ENCODE measurements at regions not wholly inside any gene's neighbourhood (a gene's known extent, or its start where the extent isn't known, plus 50 kb on each side); places are given as distances from the start of the nearest gene placed in this dataset.
"Not testable (repeated sequence)": the region's sequence is repeated elsewhere in the genome, so short reads cannot be mapped to it uniquely, and the experiment has no call there.

- Mint-ChIP-seq H3K36me3 (ENCODE audit: insufficient read depth) (no peaks in the 10 kb centered on the region), H3K27ac (ENCODE audit: low read depth) (no peak overlapping the region), H3K27me3 (no peaks in the 10 kb centered on the region), H3K4me3 (no peak overlapping the region), H3K4me1 (no peaks in the 10 kb centered on the region), H3K9me3 (peaks cover 12% of the 10 kb centered on the region)
- DNase-seq (ENCODE audit: low spot score in 2 of 2) = no peak
- ATAC-seq (replicated peaks; ENCODE audit: extremely low read depth, poor library complexity, severe bottlenecking) = no peak
These were observed 114.4 kb downstream of the ENC1 start for GRCh38 chr5:74526111-74526510.

GRCh38 chr5:74524767-74525166, 115.8 kb downstream of the ENC1 start:
- H3K27ac Mint-ChIP-seq (ENCODE audit: low read depth); DNase-seq (ENCODE audit: low spot score in 2 of 2); H3K4me1 Mint-ChIP-seq; H3K4me3 Mint-ChIP-seq; H3K36me3 Mint-ChIP-seq (ENCODE audit: insufficient read depth); ATAC-seq (replicated peaks; ENCODE audit: extremely low read depth, poor library complexity, severe bottlenecking); H3K27me3 Mint-ChIP-seq: not testable (repeated sequence)
- peaks cover 12% of the 10 kb centered on the region for H3K9me3 Mint-ChIP-seq

GRCh38 chr5:74523698-74524097, 116.8 kb downstream of the ENC1 start:
- not testable (repeated sequence) for H3K4me3 Mint-ChIP-seq; H3K36me3 Mint-ChIP-seq (ENCODE audit: insufficient read depth); H3K27ac Mint-ChIP-seq (ENCODE audit: low read depth); DNase-seq (ENCODE audit: low spot score in 2 of 2); H3K27me3 Mint-ChIP-seq; ATAC-seq (replicated peaks; ENCODE audit: extremely low read depth, poor library complexity, severe bottlenecking); H3K4me1 Mint-ChIP-seq
- peaks cover 12% of the 10 kb centered on the region for H3K9me3 Mint-ChIP-seq

GRCh38 chr5:74522838-74523237, 117.7 kb downstream of the ENC1 start:
- H3K9me3 Mint-ChIP-seq = peaks cover 12% of the 10 kb centered on the region
- not testable (repeated sequence) for DNase-seq (ENCODE audit: low spot score in 2 of 2); H3K27ac Mint-ChIP-seq (ENCODE audit: low read depth); ATAC-seq (replicated peaks; ENCODE audit: extremely low read depth, poor library complexity, severe bottlenecking); H3K27me3 Mint-ChIP-seq; H3K36me3 Mint-ChIP-seq (ENCODE audit: insufficient read depth); H3K4me1 Mint-ChIP-seq; H3K4me3 Mint-ChIP-seq

GRCh38 chr5:74521401-74521800, 119.1 kb downstream of the ENC1 start:
- H3K27ac Mint-ChIP-seq (ENCODE audit: low read depth) = no peak overlapping the region
- H3K36me3 Mint-ChIP-seq (ENCODE audit: insufficient read depth) = no peaks in the 10 kb centered on the region
- H3K4me3 Mint-ChIP-seq = no peak overlapping the region
- no peak for ATAC-seq (replicated peaks; ENCODE audit: extremely low read depth, poor library complexity, severe bottlenecking)
- H3K9me3 Mint-ChIP-seq = peaks cover 12% of the 10 kb centered on the region
- DNase-seq (ENCODE audit: low spot score in 2 of 2) = no peak
- no peaks in the 10 kb centered on the region for H3K27me3 Mint-ChIP-seq
- no peaks in the 10 kb centered on the region for H3K4me1 Mint-ChIP-seq

DNA sequence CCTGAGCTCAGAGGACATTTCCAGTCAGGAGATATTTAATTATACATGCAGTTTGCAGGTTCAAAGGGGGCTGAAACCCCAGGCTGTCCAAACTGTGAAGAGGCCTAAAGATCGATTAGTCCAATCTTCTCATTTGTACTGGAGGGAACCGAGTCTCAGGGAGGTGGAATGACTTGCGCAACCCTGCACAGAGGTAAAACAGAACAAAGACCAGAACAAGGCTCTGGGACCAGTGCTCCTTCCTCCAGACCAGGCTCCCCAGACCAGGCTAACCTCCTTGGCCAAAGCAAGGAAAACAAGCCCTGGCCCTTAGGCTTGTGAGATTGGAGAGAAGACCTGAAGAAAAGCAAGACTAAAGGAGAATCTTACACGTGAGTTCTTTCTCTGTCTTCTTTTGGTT, 120.8 kb downstream of the ENC1 start:
- H3K4me1 Mint-ChIP-seq = no peaks in the 10 kb centered on the region

DNA sequence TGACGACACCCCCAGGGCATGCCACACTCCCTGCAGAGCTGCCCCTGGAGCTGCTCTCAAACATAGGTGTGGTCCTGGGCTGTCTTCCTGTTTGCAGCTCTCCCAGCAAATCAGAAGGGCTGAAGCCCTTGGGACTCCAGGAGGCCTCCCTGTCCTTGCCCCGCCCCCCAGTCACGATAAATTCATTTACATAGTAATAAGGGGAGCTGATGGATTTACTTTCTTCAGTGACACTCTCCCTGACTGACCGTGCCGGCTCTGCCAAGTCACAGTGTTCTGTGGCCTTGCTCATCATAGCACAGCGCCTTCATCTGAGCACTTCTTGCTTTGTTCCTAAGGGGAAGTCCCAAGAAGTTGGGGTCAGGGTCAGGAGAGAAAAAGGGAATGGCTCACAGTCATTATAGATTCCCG, 121.4 kb downstream of the ENC1 start:
- Mint-ChIP-seq H3K4me3 (no peak overlapping the region), H3K27me3 (no peaks in the 10 kb centered on the region), H3K4me1 (no peaks in the 10 kb centered on the region), H3K9me3 (peaks cover 6% of the 10 kb centered on the region), H3K36me3 (ENCODE audit: insufficient read depth) (no peaks in the 10 kb centered on the region), H3K27ac (ENCODE audit: low read depth) (no peak overlapping the region)
- no peak for DNase-seq (ENCODE audit: low spot score in 2 of 2)
- no peak for ATAC-seq (replicated peaks; ENCODE audit: extremely low read depth, poor library complexity, severe bottlenecking)

More for the DNA sequence above, 120.8 kb downstream of the ENC1 start:
- H3K9me3 Mint-ChIP-seq = peaks cover 7% of the 10 kb centered on the region
- H3K27ac Mint-ChIP-seq (ENCODE audit: low read depth) = no peak overlapping the region
- no peaks in the 10 kb centered on the region for H3K36me3 Mint-ChIP-seq (ENCODE audit: insufficient read depth)
- no peak for ATAC-seq (replicated peaks; ENCODE audit: extremely low read depth, poor library complexity, severe bottlenecking)
- H3K4me3 Mint-ChIP-seq = no peak overlapping the region
- H3K27me3 Mint-ChIP-seq = no peaks in the 10 kb centered on the region
- DNase-seq (ENCODE audit: low spot score in 2 of 2) = no peak

DNA sequence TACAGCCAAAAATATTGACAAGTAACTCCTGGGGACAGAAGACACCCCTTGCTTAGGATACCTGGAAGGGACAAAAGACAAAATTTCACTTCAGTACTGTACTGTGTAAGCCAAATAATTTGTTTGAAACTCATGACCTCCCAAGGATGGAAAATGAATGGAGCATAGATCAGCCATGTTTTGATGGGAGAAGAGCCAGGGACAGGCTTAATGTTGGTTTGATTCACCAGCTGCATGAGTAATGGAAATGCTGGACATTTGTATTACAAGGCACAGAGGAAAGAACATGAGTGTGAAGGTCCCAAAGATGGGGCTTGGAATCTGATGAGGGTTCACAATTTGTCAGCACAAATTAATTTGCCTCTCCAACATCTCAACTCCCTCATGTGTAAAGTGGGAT, 122.8 kb downstream of the ENC1 start:
- Mint-ChIP-seq H3K4me3 (no peak overlapping the region), H3K4me1 (no peaks in the 10 kb centered on the region), H3K9me3 (no peaks in the 10 kb centered on the region), H3K36me3 (ENCODE audit: insufficient read depth) (no peaks in the 10 kb centered on the region), H3K27ac (ENCODE audit: low read depth) (no peak overlapping the region), H3K27me3 (no peaks in the 10 kb centered on the region)
- no peak for DNase-seq (ENCODE audit: low spot score in 2 of 2)
- no peak for ATAC-seq (replicated peaks; ENCODE audit: extremely low read depth, poor library complexity, severe bottlenecking)

GRCh38 chr5:74516211-74516636, 124.3 kb downstream of the ENC1 start:
- Mint-ChIP-seq H3K27ac (ENCODE audit: low read depth) (no peak overlapping the region), H3K27me3 (no peaks in the 10 kb centered on the region)

GRCh38 chr5:74514888-74515551, 125.5 kb downstream of the ENC1 start:
- no peak overlapping the region for H3K4me3 Mint-ChIP-seq
- no peak for DNase-seq (ENCODE audit: low spot score in 2 of 2)
- no peaks in the 10 kb centered on the region for H3K4me1 Mint-ChIP-seq
- no peaks in the 10 kb centered on the region for H3K27me3 Mint-ChIP-seq
- no peak for ATAC-seq (replicated peaks; ENCODE audit: extremely low read depth, poor library complexity, severe bottlenecking)
- H3K27ac Mint-ChIP-seq (ENCODE audit: low read depth) = no peak overlapping the region
- H3K36me3 Mint-ChIP-seq (ENCODE audit: insufficient read depth) = no peaks in the 10 kb centered on the region
- H3K9me3 Mint-ChIP-seq = no peaks in the 10 kb centered on the region

More at GRCh38 chr5:74516211-74516636, 124.3 kb downstream of the ENC1 start:
- DNase-seq (ENCODE audit: low spot score in 2 of 2) = no peak
- ATAC-seq (replicated peaks; ENCODE audit: extremely low read depth, poor library complexity, severe bottlenecking) = no peak
- Mint-ChIP-seq H3K4me1 (no peaks in the 10 kb centered on the region), H3K36me3 (ENCODE audit: insufficient read depth) (no peaks in the 10 kb centered on the region), H3K9me3 (no peaks in the 10 kb centered on the region), H3K4me3 (no peak overlapping the region)

DNA sequence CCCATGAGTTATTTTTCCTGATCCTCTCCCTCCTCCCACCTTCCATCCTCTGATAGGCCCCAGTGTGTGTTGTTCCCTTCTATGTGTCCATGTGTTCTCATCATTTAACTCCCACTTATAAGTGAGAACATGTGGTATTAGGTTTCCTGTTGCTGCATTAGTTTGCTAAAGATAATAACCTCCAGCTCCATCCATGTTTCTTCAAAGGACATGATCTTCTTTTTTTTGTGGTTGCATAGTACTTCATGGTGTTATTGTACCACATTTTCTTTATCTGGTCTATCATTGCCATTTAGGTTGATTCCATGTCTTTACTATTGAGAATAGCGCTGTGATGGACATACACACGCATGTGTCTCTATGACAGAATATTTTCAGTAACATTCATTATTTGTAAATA, 128.8 kb downstream of the ENC1 start:
- not testable (repeated sequence) for H3K36me3 Mint-ChIP-seq (ENCODE audit: insufficient read depth); ATAC-seq (replicated peaks; ENCODE audit: extremely low read depth, poor library complexity, severe bottlenecking); H3K9me3 Mint-ChIP-seq; H3K4me3 Mint-ChIP-seq; H3K27ac Mint-ChIP-seq (ENCODE audit: low read depth); H3K27me3 Mint-ChIP-seq; H3K4me1 Mint-ChIP-seq; DNase-seq (ENCODE audit: low spot score in 2 of 2)

- H3K27me3 Mint-ChIP-seq = no peaks in the 10 kb centered on the region
- ATAC-seq (replicated peaks; ENCODE audit: extremely low read depth, poor library complexity, severe bottlenecking) = no peak
- H3K9me3 Mint-ChIP-seq = no peaks in the 10 kb centered on the region
- H3K36me3 Mint-ChIP-seq (ENCODE audit: insufficient read depth) = no peaks in the 10 kb centered on the region
- H3K4me3 Mint-ChIP-seq = no peak overlapping the region
- H3K27ac Mint-ChIP-seq (ENCODE audit: low read depth) = no peak overlapping the region
- DNase-seq (ENCODE audit: low spot score in 2 of 2) = no peak
- no peaks in the 10 kb centered on the region for H3K4me1 Mint-ChIP-seq
These were observed 130.0 kb downstream of the ENC1 start for GRCh38 chr5:74510476-74511075.

GRCh38 chr5:74507370-74508005, 133.0 kb downstream of the ENC1 start:
- no peak overlapping the region for H3K4me3 Mint-ChIP-seq
- no peak for ATAC-seq (replicated peaks; ENCODE audit: extremely low read depth, poor library complexity, severe bottlenecking)
- DNase-seq (ENCODE audit: low spot score in 2 of 2) = no peak

More at GRCh38 chr5:74507370-74508005, 133.0 kb downstream of the ENC1 start:
- no peaks in the 10 kb centered on the region for H3K9me3 Mint-ChIP-seq
- H3K36me3 Mint-ChIP-seq (ENCODE audit: insufficient read depth) = no peaks in the 10 kb centered on the region
- H3K27me3 Mint-ChIP-seq = no peaks in the 10 kb centered on the region
- no peak overlapping the region for H3K27ac Mint-ChIP-seq (ENCODE audit: low read depth)
- H3K4me1 Mint-ChIP-seq = peaks cover 6% of the 10 kb centered on the region
